ENCODE measurements at regions not wholly inside any gene's neighbourhood (a gene's known extent, or its start where the extent isn't known, plus 50 kb on each side); places are given as distances from the start of the nearest gene placed in this dataset.

DNA sequence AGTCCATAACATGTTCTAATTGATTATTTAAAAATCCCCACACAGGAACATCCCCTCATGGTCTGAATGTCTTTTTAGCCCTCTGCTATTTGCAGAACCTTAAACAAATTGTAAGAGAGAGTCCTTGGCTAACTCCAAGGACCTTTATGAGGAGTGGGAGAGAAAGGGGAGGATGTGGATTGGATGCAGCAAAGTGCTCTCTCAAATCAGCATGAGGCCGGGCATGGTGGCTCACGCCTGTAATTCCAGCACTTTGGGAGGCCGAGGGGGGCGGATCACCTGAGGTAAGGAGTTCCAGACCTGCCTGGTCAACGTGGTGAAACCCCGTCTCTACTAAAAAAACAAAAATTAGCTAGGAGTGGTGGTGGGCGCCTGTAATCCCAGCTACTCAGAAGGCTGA is 154.8 kb downstream of the TGFB2 start (continued):
- TF ChIP-seq, protein P1, sequence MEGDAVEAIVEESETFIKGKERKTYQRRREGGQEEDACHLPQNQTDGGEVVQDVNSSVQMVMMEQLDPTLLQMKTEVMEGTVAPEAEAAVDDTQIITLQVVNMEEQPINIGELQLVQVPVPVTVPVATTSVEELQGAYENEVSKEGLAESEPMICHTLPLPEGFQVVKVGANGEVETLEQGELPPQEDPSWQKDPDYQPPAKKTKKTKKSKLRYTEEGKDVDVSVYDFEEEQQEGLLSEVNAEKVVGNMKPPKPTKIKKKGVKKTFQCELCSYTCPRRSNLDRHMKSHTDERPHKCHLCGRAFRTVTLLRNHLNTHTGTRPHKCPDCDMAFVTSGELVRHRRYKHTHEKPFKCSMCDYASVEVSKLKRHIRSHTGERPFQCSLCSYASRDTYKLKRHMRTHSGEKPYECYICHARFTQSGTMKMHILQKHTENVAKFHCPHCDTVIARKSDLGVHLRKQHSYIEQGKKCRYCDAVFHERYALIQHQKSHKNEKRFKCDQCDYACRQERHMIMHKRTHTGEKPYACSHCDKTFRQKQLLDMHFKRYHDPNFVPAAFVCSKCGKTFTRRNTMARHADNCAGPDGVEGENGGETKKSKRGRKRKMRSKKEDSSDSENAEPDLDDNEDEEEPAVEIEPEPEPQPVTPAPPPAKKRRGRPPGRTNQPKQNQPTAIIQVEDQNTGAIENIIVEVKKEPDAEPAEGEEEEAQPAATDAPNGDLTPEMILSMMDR (IDR thresholded peaks at IDR 0.05; ENCODE audit: control extremely low read depth in 1 of 3, insufficient read depth in 1 of 3, low read depth in 1 of 3, low read length in 3 of 3): no peak
- TF ChIP-seq SAP30 (IDR thresholded peaks at IDR 0.05; ENCODE audit: insufficient read depth, insufficient replicate concordance, low read length) (no peak), SIX5 (IDR thresholded peaks at IDR 0.05; ENCODE audit: low read depth, low read length) (no peak), JUN (IDR thresholded peaks at IDR 0.05; ENCODE audit: low read depth, low read length) (no peak), CHD2 (IDR thresholded peaks at IDR 0.05; ENCODE audit: low read length) (no peak), BACH1 (IDR thresholded peaks at IDR 0.05; ENCODE audit: low read length) (no peak)
